ENCODE measurements at regions not wholly inside any gene's neighbourhood (a gene's known extent, or its start where the extent isn't known, plus 50 kb on each side); places are given as distances from the start of the nearest gene placed in this dataset.
"Not testable (repeated sequence)": the region's sequence is repeated elsewhere in the genome, so short reads cannot be mapped to it uniquely, and the experiment has no call there.

GRCh38 chr5:57889558-57889957 lies 406.9 kb upstream of the ACTBL2 start:
- peak; percentile 69 for DNase-seq (ENCODE audit: low spot score)

- peak; percentile 74 for DNase-seq (ENCODE audit: low spot score)
Measured at GRCh38 chr5:57887851-57888621, 405.4 kb upstream of the ACTBL2 start.

GRCh38 chr5:57884346-57885102 lies 401.9 kb upstream of the ACTBL2 start:
- no peak for DNase-seq (ENCODE audit: low spot score)

- DNase-seq (ENCODE audit: low spot score): no peak
Measured at GRCh38 chr5:57880216-57880615, 397.6 kb upstream of the ACTBL2 start.

- DNase-seq (ENCODE audit: low spot score): no peak
Measured at GRCh38 chr5:57878301-57878722, 395.7 kb upstream of the ACTBL2 start.

- no peak for DNase-seq (ENCODE audit: low spot score)
Measured at GRCh38 chr5:57871496-57871895, 388.9 kb upstream of the ACTBL2 start.

- not testable (repeated sequence) for DNase-seq (ENCODE audit: low spot score)
Measured at GRCh38 chr5:57870267-57870666, 387.7 kb upstream of the ACTBL2 start.

GRCh38 chr5:57863661-57864060 lies 381.1 kb upstream of the ACTBL2 start:
- peak; percentile 58 for DNase-seq (ENCODE audit: low spot score)

- no peak for DNase-seq (ENCODE audit: low spot score)
Measured at GRCh38 chr5:57862942-57863341, 380.3 kb upstream of the ACTBL2 start.

GRCh38 chr5:57862471-57862911 lies 379.9 kb upstream of the ACTBL2 start:
- peak; percentile 73 for DNase-seq (ENCODE audit: low spot score)

- no peak for DNase-seq (ENCODE audit: low spot score)
Measured at GRCh38 chr5:57859626-57860025, 377.0 kb upstream of the ACTBL2 start.

GRCh38 chr5:57858905-57859304 lies 376.3 kb upstream of the ACTBL2 start:
- DNase-seq (ENCODE audit: low spot score): no peak

GRCh38 chr5:57857696-57858095 lies 375.1 kb upstream of the ACTBL2 start:
- DNase-seq (ENCODE audit: low spot score): no peak

GRCh38 chr5:57855831-57856230 lies 373.2 kb upstream of the ACTBL2 start:
- DNase-seq (ENCODE audit: low spot score): no peak

GRCh38 chr5:57853929-57854697 lies 371.5 kb upstream of the ACTBL2 start:
- DNase-seq (ENCODE audit: low spot score): no peak

- no peak for DNase-seq (ENCODE audit: low spot score)
Measured at GRCh38 chr5:57850109-57850508, 367.5 kb upstream of the ACTBL2 start.

GRCh38 chr5:57845025-57845424 lies 362.4 kb upstream of the ACTBL2 start:
- DNase-seq (ENCODE audit: low spot score): no peak

- no peak for DNase-seq (ENCODE audit: low spot score)
Measured at GRCh38 chr5:57844410-57844809, 361.8 kb upstream of the ACTBL2 start.

- DNase-seq (ENCODE audit: low spot score): no peak
Measured at GRCh38 chr5:57843059-57843367, 360.4 kb upstream of the ACTBL2 start.

GRCh38 chr5:57842364-57843058 lies 359.9 kb upstream of the ACTBL2 start:
- DNase-seq (ENCODE audit: low spot score): no peak

- DNase-seq (ENCODE audit: low spot score): peak; percentile 90
Measured at GRCh38 chr5:57841676-57842363, 359.2 kb upstream of the ACTBL2 start.
